ENCODE measurements at regions not wholly inside any gene's neighbourhood (a gene's known extent, or its start where the extent isn't known, plus 50 kb on each side); places are given as distances from the start of the nearest gene placed in this dataset.

- no peak for DNase-seq (ENCODE audit: low read depth in 2 of 2)
Observed at GRCh38 chr20:24815196-24815815, 133.8 kb upstream of the CST7 start.

DNA sequence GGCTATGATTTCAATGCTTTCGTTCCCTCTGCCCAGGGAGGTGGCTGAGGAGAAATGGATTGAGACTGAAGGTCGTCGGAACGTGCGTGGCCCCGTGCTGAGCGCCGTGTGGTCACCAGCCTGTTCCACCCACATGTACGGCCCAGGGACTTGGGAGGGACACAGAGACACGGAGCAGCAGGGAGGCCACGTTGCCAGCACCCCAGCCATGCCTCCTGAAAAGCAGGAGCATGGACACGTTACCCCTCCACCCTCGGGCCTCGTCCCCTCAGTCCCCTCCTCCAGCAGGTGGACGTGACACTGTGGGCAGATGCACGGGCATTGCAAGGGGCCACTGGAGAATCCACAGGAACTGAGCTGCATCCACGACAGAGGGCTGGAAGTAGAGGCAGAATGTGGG, 133.1 kb upstream of the CST7 start:
- no peak for DNase-seq (ENCODE audit: low read depth in 2 of 2)

DNA sequence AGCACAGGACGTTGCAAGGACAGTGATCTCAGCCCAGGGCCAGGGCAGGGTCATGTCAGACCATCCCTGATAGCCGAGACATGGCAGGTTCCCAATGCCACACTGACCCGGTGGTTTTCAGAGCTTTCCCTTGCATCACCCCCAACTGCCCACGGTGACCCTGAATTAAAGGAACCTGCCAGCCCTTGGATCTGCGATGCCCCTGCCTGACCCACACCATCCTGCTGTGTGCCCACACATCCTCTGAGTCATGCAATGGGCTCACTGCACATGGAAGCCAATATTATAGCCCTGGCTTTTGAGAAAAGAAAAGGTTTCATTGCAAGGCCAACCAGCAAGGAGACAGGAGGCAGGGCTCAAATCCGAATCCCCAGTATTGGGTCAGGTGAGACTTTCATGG, 132.6 kb upstream of the CST7 start:
- no peak for DNase-seq (ENCODE audit: low read depth in 2 of 2)

DNA sequence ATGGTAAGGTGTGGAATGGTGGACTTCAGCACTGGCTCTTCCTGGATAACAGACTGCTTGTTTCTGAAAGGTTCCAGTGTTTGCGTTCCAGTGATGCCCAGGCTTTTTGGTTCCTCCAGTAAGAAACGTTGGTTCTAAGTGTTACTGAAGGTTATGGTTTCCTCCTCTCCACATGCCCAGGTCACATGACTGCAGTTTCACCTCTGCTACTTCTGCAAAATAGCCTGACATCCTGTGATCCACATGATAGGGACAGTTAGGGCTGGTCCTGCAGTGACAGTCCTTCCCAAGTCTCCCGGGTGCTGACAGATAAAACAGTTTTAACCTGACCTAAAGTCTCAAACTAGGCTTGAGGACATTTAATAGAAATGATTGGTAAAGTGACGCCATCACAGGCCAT, 132.2 kb upstream of the CST7 start:
- no peak for DNase-seq (ENCODE audit: low read depth in 2 of 2)

- no peak for DNase-seq (ENCODE audit: low read depth in 2 of 2)
Observed at GRCh38 chr20:24817351-24817750, 131.7 kb upstream of the CST7 start.

GRCh38 chr20:24818056-24818455, 131.0 kb upstream of the CST7 start:
- no peak for DNase-seq (ENCODE audit: low read depth in 2 of 2)

- no peak for DNase-seq (ENCODE audit: low read depth in 2 of 2)
Observed at GRCh38 chr20:24819331-24819965, 129.6 kb upstream of the CST7 start.

- DNase-seq (ENCODE audit: low read depth in 2 of 2): no peak
Observed at GRCh38 chr20:24820345-24820744, 128.7 kb upstream of the CST7 start.

GRCh38 chr20:24821391-24821790, 127.7 kb upstream of the CST7 start:
- no peak for DNase-seq (ENCODE audit: low read depth in 2 of 2)

DNA sequence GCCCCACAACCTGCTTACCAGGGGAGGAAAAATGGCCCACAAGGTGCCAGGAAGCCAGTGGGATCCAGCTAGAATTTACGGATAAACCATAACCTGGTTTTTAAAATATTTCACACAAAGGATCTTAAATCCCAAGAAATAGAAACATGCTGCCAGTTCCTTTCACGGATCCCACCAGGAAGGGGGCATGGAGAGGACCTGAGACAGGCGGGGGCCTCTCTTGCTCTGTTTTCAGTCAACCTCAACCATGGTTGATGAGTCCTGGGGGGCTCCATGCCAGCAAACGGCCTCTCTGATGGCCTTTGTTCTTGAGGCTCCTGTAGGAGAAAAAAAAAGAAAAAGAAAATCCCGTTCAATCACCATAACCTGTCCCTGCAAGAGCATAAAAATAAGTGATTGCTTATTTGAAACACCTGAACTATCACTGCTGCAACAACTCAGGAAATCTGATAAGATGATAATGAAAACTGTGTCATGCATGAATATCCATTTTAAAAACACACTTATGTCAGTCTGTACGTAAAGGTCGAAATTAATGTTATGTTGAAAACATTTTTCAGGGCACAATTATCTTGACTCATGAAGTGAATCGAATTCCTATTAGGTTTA, 125.8 kb upstream of the CST7 start:
- no peak for DNase-seq (ENCODE audit: low read depth in 2 of 2)

DNA sequence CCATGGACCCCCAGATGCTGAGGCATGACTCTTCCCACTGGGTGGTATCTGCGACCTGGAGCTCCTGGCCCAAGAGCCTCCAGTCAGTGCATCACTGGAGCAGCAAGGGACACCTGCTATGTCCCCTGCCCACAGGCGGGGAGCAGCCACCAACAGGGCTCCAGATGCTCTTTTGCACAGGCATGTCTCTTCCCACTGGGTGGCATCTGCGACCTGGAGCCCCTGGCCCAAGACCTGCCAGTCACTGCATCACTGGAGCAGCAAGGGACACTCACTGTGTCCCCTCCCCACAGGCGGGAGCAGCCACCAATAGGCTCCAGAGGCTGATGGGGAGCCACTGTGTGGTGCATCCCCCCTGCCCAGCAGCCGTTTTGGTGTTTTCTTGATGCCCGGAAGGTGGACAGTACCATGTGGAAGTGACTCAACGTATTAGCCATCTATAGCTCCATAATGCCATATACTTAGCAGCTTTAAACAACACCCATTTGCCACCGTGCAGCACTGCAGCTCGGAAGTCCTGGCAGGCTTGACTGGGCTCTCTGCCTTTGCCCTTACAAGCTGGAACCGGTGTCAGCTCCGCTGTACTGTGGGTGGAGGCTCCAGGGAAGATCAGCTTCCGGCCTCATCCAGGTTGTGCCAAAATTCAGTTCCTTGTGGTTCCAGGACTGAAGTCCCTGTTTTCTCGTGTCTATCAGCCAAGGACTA, 124.9 kb upstream of the CST7 start:
- no peak for DNase-seq (ENCODE audit: low read depth in 2 of 2)

GRCh38 chr20:24825591-24825990, 123.5 kb upstream of the CST7 start:
- no peak for DNase-seq (ENCODE audit: low read depth in 2 of 2)

- DNase-seq (ENCODE audit: low read depth in 2 of 2): no peak
Observed at GRCh38 chr20:24827603-24828295, 121.3 kb upstream of the CST7 start.

- DNase-seq (ENCODE audit: low read depth in 2 of 2): no peak
Observed at GRCh38 chr20:24828992-24829648, 119.9 kb upstream of the CST7 start.

GRCh38 chr20:24829649-24830370, 119.3 kb upstream of the CST7 start:
- no peak for DNase-seq (ENCODE audit: low read depth in 2 of 2)

DNA sequence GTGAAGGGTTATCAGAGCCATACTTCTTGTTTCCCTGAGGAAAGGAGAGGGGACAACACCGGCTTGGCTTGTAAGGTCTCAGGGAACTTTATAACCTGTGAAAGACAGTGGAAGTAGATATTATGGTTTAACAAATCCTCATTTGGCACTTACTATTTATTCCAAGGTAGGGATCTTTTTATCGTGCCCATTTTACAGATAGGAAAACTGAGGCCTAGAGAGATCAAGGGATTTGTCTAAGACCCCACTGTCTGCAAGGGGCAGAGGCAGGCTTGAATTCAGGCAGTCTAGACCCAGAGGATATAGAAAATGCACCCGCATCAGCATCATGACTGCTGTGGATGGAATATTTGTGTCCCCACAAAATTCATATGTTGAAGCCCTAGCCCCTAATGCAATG, 118.4 kb upstream of the CST7 start:
- DNase-seq (ENCODE audit: low read depth in 2 of 2): no peak

GRCh38 chr20:24831232-24831631, 117.8 kb upstream of the CST7 start:
- no peak for DNase-seq (ENCODE audit: low read depth in 2 of 2)

DNA sequence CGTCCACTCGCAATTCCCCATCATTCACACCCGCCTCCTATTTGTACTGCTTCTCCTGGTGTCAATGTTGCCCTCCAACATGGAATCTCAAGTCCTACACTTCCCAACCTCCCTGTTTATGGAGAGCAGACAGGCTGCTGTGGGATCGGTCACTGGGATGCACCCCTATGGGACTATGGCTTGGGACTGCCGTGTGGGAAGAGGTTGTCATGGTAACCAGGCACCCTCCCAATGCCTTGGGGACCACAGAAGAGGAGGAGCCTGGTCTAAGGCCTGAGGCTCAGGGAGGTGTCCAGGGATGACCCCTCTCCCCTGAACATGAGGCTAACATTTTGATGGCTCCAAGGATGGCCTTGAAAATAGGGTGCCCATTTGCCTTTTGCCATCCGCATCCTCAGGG, 116.6 kb upstream of the CST7 start:
- no peak for DNase-seq (ENCODE audit: low read depth in 2 of 2)

- DNase-seq (ENCODE audit: low read depth in 2 of 2): no peak
Observed at GRCh38 chr20:24833592-24833991, 115.5 kb upstream of the CST7 start.

DNA sequence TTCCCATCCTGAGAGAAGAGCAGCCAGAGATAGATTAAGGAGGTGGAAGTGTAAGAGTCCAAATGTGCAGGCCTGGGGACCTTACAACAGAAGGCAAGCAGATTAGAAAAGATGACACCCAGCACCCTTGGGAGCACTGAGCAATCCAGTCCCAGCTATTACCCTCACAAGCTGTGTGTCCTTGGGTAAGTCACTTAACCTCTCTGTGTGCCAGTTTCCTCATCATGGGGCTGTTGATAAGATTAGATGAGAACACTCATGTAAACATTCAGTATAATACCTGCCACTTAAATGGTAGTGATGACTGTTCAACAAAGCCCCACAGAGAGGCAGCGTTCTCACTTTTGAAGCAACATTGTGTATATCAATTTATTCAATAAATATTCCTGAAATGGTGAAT, 114.8 kb upstream of the CST7 start:
- no peak for DNase-seq (ENCODE audit: low read depth in 2 of 2)

DNA sequence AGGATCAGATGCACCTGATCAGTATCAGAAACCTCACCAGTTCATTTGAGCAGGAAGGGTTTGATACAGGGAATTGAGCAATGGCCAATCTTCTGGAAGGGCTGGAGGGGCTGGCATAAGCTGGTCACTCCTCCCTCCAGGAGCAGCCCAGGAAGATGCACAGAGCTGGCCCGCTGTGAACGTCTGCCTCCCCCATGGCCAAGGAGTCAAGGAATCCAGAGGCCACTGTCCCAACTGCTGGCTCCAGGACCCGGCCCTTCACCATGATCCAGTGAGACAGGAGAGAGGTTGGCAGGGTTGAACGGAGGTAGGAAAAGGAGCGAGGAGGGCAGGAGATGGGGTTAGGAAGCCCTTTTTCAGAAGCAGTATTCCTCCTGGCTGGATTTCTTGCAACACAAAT, 113.9 kb upstream of the CST7 start:
- DNase-seq (ENCODE audit: low read depth in 2 of 2): no peak
